WERI-Rb-1 (cell line): ENCODE measurements at regions not wholly inside any gene's neighbourhood (a gene's known extent, or its start where the extent isn't known, plus 50 kb on each side); places are given as distances from the start of the nearest gene placed in this dataset.

Source experiments
- DNase-seq: peaks from one replicate; pipeline ENCODE4 v3.0.0-alpha.2; 2020
- H3K27ac ChIP-seq: fragments of 250-450 bp; sonication (Bioruptor Pico); 2 replicates; pipeline ENCODE4 v1.5.1; 2020; ENCODE audit warnings: mild to moderate bottlenecking, moderate library complexity
- H3K27me3 ChIP-seq: fragments of 250-450 bp; sonication (Bioruptor Pico); 2 replicates; pipeline ENCODE4 v1.5.1; 2021; ENCODE audit warnings: mild to moderate bottlenecking, low read depth, moderate library complexity; ENCODE audit not compliant: insufficient read depth, severe bottlenecking
- H3K36me3 ChIP-seq: fragments of 250-450 bp; sonication (Bioruptor Pico); 2 replicates; pipeline ENCODE4 v1.5.1; 2020; ENCODE audit warnings: mild to moderate bottlenecking, moderate library complexity
- H3K4me3 ChIP-seq: 2 replicates; pipeline ENCODE4 v1.5.1; 2011; ENCODE audit warnings: low read depth, mild to moderate bottlenecking, control low read depth, low read length
- H3K9me3 ChIP-seq: fragments of 250-450 bp; sonication (Bioruptor Pico); 2 replicates; pipeline ENCODE4 v1.5.1; 2021; ENCODE audit warnings: mild to moderate bottlenecking, moderate library complexity; ENCODE audit not compliant: severe bottlenecking
- TF ChIP-seq, protein P1 (sequence below): IDR thresholded peaks from 2 replicates; pipeline ENCODE4 v1.5.1; 2011; ENCODE audit warnings: low read depth, mild to moderate bottlenecking, control low read depth, inconsistent platforms, low read length

DNA sequence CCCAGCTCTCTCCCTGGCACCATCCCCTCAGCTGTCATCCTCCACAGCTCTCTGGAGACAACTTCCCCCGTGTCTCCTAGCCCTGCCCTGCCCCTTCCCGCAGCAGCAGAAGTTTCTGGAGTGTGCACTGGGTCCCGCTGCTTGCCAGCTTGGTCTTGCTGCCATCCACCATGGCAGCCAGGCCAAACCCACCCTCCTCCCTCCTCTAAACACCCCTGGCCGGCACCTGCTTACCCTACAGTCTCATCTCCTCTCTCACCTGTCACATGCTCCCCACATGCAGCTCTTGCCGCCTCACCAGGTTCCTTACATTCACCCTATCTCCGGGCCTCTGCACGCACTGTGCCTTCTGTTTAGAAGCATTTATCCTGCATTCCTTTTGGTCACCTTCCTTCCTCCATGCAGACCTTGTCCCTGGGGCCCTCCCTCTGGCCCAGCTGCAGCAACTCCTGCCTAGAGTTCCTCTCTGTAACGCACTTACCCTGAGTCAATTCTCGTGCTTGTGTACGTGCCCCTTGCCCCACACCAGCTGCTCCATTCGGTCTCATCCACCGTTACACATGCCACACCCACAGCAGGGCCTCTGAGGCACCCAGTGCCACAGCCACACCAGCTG, 93.9 kb upstream of the RET start:
- TF ChIP-seq, protein P1, sequence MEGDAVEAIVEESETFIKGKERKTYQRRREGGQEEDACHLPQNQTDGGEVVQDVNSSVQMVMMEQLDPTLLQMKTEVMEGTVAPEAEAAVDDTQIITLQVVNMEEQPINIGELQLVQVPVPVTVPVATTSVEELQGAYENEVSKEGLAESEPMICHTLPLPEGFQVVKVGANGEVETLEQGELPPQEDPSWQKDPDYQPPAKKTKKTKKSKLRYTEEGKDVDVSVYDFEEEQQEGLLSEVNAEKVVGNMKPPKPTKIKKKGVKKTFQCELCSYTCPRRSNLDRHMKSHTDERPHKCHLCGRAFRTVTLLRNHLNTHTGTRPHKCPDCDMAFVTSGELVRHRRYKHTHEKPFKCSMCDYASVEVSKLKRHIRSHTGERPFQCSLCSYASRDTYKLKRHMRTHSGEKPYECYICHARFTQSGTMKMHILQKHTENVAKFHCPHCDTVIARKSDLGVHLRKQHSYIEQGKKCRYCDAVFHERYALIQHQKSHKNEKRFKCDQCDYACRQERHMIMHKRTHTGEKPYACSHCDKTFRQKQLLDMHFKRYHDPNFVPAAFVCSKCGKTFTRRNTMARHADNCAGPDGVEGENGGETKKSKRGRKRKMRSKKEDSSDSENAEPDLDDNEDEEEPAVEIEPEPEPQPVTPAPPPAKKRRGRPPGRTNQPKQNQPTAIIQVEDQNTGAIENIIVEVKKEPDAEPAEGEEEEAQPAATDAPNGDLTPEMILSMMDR, result no peak
- H3K4me3 ChIP-seq, result no peak overlapping the region
- no peaks in the 10 kb centered on the region for H3K9me3 ChIP-seq
- no peak for DNase-seq
- H3K27me3 ChIP-seq, result peaks cover 97% of the 10 kb centered on the region
- no peak overlapping the region for H3K27ac ChIP-seq
- no peaks in the 10 kb centered on the region for H3K36me3 ChIP-seq

DNA sequence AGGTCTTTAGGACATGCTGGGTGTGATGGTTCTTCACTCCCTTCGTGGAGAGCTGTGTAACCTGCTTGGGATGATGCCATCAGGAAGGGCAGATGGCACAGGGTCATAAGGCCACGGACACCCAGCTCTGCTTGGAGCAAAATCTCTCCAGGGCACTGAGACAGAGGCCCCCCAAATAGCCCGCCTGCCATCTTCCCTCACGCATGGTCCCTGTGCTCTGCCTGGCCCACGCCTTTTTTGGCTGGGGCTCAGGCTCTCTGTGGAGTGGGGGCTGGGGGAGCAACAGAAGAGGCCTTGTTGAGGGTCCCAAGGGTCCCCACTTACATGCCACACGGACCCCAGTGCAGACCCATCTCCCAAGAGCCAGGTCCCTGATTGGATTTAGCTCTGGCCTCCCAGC, 93.3 kb upstream of the RET start:
- H3K4me3 ChIP-seq, result no peak overlapping the region
- no peaks in the 10 kb centered on the region for H3K9me3 ChIP-seq
- no peaks in the 10 kb centered on the region for H3K36me3 ChIP-seq
- no peak overlapping the region for H3K27ac ChIP-seq
- H3K27me3 ChIP-seq, result peaks cover 97% of the 10 kb centered on the region
- no peak for DNase-seq
- TF ChIP-seq, protein P1, result no peak

DNA sequence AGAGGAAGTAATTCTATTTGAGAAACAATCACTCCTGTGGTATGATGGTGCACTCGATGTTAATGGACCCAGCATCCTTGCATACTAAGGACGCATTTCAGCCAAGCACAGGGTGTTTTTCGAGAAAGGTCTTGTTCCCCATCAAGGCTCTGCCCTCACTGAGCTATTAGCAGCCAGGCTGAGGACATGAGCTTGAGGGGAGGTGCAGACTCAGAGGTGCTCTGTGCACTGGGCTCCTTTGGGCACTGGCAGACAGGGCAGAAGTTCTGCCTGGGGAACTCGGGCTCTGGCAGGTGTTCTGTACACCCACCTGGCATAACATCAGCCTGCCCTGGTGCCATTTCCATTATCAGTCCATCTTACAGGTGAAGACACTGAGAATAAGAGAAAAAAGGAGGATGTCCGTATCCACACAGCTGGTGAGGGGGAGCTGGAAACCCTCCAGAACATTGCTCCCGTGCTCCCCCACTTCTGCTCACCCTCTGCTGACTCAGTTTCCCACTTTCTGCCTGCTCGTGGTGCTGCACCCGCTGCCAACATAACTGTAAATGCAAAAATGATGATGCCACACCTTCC, 92.7 kb upstream of the RET start:
- H3K27ac ChIP-seq, result no peak overlapping the region
- no peaks in the 10 kb centered on the region for H3K9me3 ChIP-seq
- no peaks in the 10 kb centered on the region for H3K36me3 ChIP-seq
- no peak for DNase-seq
- no peak overlapping the region for H3K4me3 ChIP-seq
- TF ChIP-seq, protein P1, result no peak
- H3K27me3 ChIP-seq, result peaks cover 97% of the 10 kb centered on the region

DNA sequence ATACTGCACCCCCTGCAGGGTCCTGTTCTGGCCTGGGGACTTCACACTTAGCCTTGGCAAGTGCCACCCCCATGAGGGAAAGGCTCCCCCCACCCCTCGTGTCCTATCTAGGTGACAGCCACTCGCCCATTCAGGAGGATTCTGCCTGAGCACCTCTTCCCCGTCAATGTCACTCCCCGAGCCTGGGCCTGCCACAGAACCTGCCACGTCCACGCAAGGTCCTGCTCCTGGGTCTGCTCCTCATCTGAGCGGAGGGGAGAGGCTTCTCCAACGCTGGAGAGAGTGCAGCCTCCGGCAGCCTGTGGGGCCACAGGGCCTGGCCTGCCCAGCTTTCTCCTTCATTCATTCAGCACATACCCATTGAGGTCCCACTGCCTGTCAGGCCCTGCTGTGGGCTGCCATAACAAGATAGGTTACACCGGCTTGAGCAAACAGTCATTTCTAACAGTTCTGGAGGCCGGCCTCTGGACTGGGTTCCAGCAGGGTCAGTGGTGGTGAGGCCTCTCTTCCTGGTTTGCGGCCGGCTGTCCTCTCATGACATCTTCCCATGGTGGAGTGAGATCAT, 92.0 kb upstream of the RET start:
- no peak overlapping the region for H3K4me3 ChIP-seq
- no peaks in the 10 kb centered on the region for H3K36me3 ChIP-seq
- TF ChIP-seq, protein P1, result no peak
- H3K27ac ChIP-seq, result no peak overlapping the region
- no peak for DNase-seq
- H3K9me3 ChIP-seq, result no peaks in the 10 kb centered on the region
- peaks cover 97% of the 10 kb centered on the region for H3K27me3 ChIP-seq

DNA sequence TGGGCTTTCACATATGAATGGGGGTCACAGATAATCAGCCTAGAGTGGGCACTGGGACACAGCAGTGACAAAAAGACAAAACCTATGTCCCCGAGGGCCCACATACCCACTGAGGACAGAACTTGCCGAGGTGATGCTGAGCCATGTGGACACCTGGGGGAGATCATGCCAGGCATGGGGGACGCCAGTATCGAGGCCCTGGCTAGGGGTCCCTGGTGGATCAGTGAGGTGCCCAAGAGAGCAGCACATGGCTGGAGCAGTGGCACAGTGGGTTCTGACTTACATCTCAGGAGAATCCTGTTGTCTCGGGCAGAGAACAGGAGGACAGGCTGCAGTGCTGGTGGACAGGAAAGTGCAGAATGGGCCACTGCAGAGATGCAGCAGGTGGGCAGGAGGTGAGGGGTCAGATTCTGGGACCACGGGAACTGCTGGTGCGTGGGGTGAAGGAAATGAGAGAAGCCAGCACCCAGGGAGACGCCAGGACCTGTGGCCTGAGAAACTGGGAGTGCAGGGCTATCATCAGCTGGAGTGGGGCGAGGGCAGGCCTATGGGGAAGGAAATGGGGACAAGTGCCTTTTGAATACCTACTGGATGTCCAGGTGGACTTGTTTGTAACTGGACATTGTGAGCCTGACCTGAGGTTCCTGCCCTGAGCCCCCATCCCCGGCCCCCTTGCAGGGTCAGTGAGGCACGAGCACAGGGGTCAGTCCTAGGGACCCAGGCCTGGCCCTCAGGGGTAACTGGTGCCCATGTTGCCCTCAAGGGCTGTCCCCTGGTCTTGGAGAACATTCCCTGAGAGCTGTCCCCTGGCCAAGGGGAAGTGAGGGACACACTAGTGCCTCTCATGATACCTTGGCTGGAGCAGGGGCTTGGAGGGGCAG, 91.2 kb upstream of the RET start:
- Histone ChIP-seq H3K27ac (no peak overlapping the region), H3K27me3 (peaks cover 97% of the 10 kb centered on the region), H3K4me3 (no peak overlapping the region), H3K9me3 (no peaks in the 10 kb centered on the region), H3K36me3 (no peaks in the 10 kb centered on the region)
- no peak for DNase-seq
- TF ChIP-seq, protein P1, result no peak
